Upper lobe of left lung (tissue), 6 donors: ENCODE measurements at regions not wholly inside any gene's neighbourhood (a gene's known extent, or its start where the extent isn't known, plus 50 kb on each side); places are given as distances from the start of the nearest gene placed in this dataset.

ENCODE experiments used
- ATAC-seq, 2 donors: fragments of 200-7000 bp; cut with Tn5 transposase; one replicate each; pipeline ENCODE4 v1.9.1; 2022; ENCODE audit warnings: mild to moderate bottlenecking in 2 of 2, moderate library complexity in 2 of 2; ENCODE audit not compliant: low FRiP score in 2 of 2
- DNase-seq, 2 donors: peaks; one replicate each; pipeline ENCODE4 v3.0.0-alpha.2; 2019 to 2020
- H3K27ac ChIP-seq, 4 donors: fragments of 200-600 bp; sonication (generic); one replicate each; pipeline ENCODE4 v1.5.1; 2016 to 2019
- H3K27me3 ChIP-seq, 4 donors: fragments of 200-600 bp; sonication (generic); one replicate each; pipeline ENCODE4 v1.5.1; 2017 to 2019
- H3K36me3 ChIP-seq, 4 donors: fragments of 200-600 bp; sonication (generic); one replicate each; pipeline ENCODE4 v1.5.1; 2016 to 2019
- H3K4me1 ChIP-seq, 4 donors: fragments of 200-600 bp; sonication (generic); one replicate each; pipeline ENCODE4 v1.5.1; 2018 to 2019
- H3K4me3 ChIP-seq, 4 donors: fragments of 200-600 bp; sonication (generic); one replicate each; pipeline ENCODE4 v1.5.1; 2017 to 2019; ENCODE audit warnings: mild to moderate bottlenecking in 2 of 4, moderate library complexity in 1 of 4
- H3K9me3 ChIP-seq, 4 donors: fragments of 200-600 bp; sonication (generic); one replicate each; pipeline ENCODE4 v1.5.1; 2018 to 2019
- CTCF ChIP-seq, 6 experiments: fragments of 450-650 bp in 4 of 6; fragments of 200-600 bp in 2 of 6; sonication (generic) in 2 of 6; IDR thresholded peaks; one replicate each; pipeline ENCODE4 v1.5.1; 2016 to 2019; ENCODE audit warnings: antibody characterized with exemption in 6 of 6
- EP300 ChIP-seq, 4 donors: sonication (generic); formaldehyde crosslinking; IDR thresholded peaks; one replicate each; pipeline ENCODE4 v1.5.1; 2017; ENCODE audit warnings: antibody characterized with exemption in 4 of 4, control low read depth in 2 of 4
- POLR2A ChIP-seq, 4 donors: fragments of 450-650 bp; IDR thresholded peaks; one replicate each; pipeline ENCODE4 v1.5.1; 2016 to 2017; ENCODE audit warnings: antibody characterized with exemption in 4 of 4, mild to moderate bottlenecking in 2 of 4
- POLR2AphosphoS5 ChIP-seq, 2 donors: sonication (generic); formaldehyde crosslinking; IDR thresholded peaks; one replicate each; pipeline ENCODE4 v1.5.1; 2017; ENCODE audit warnings: antibody characterized with exemption in 2 of 2
- WGBS, 2 donors: methylation state at CpG; one replicate each; pipeline ENCODE4 v1.1.5; 2017 to 2018; 5-methylcytosine and 5-hydroxymethylcytosine counted together
- donor health status: DM: no; HTN: no; CAD: no; lungs with moderate emphysema.
- donor health status: DM: no; HTN: yes; CAD: no; lungs with severe emphysema.

DNA sequence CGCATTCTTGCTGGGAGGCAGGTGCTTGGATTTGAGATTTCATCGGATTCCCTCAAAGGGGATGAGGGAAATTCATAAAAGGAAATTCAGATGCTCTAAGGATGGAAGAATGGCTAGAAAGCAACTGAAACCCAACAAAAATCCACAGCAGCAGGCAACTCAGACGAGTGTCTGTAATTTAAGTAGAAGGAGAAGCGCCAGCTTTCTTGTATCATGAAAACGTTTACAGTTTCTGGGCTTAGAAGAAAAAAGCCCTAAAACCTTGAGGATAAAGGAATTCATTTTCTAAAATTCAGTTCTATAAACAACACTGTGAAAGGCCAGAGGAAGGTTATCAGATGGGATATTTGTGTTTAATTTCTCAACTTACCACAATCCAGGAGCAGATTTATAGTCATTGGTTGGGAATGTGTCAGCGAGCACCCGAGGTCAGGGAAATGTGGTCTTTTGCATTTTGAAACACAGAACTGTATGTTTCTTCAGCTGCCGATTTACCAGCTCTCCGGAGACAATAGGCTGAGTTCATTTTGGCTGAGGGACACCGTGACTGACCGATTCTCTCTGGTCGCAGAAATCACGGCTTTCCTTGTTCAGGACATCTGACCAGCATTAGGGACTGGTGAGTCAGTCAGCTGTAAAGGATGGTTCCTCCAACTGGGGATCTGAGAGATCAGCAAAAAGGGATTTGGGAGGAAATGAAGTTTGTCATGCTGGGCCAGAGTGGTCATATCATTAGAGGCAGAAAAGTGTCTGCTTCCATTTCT, 111.6 kb upstream of the ERRFI1 start:
- DNase-seq (peak in 1 of 2 donors; percentile 36), ATAC-seq (peak; percentile 27 to 76)
- Histone ChIP-seq H3K27ac (peak overlapping the region in 3 of 4 donors; percentile 21 to 49 (median 47)), H3K4me1 (peaks cover 0 to 21% (median 9%) of the 10 kb centered on the region in 4 donors), H3K4me3 (no peak overlapping the region), H3K36me3 (no peaks in the 10 kb centered on the region), H3K27me3 (no peaks in the 10 kb centered on the region), H3K9me3 (no peaks in the 10 kb centered on the region)
- peak; percentile 38 to 53 for TF ChIP-seq POLR2AphosphoS5 (IDR thresholded peaks at IDR 0.05)
- TF ChIP-seq CTCF (IDR thresholded peaks at IDR 0.05): no peak
- TF ChIP-seq POLR2A (IDR thresholded peaks at IDR 0.05): peak in 1 of 4 donors; percentile 52
- TF ChIP-seq EP300 (IDR thresholded peaks at IDR 0.05): no peak
- 59 to 63% methylated on average over 13 of the region's 13 CpGs for WGBS, 2 donors

GRCh38 chr1:8136766-8137165, 110.7 kb upstream of the ERRFI1 start:
- Histone ChIP-seq H3K27ac (no peak overlapping the region), H3K4me1 (peaks cover 0 to 21% (median 9%) of the 10 kb centered on the region in 4 donors), H3K27me3 (no peaks in the 10 kb centered on the region), H3K36me3 (no peaks in the 10 kb centered on the region), H3K9me3 (no peaks in the 10 kb centered on the region), H3K4me3 (no peak overlapping the region)
- WGBS, 2 donors: 82 to 87% methylated on average over 5 of the region's 5 CpGs
- TF ChIP-seq POLR2AphosphoS5 (IDR thresholded peaks at IDR 0.05): no peak
- no peak for DNase-seq
- no peak for ATAC-seq

GRCh38 chr1:8135250-8135649, 109.1 kb upstream of the ERRFI1 start:
- H3K4me1 ChIP-seq: peaks cover 0 to 21% (median 9%) of the 10 kb centered on the region in 4 donors
- ATAC-seq (no peak), DNase-seq (no peak)
- no peaks in the 10 kb centered on the region for H3K27me3 ChIP-seq
- 83 to 88% methylated on average over 7 of the region's 7 CpGs for WGBS, 2 donors
- no peaks in the 10 kb centered on the region for H3K36me3 ChIP-seq
- no peak overlapping the region for H3K27ac ChIP-seq
- TF ChIP-seq POLR2AphosphoS5 (IDR thresholded peaks at IDR 0.05) (no peak), CTCF (IDR thresholded peaks at IDR 0.05) (no peak), EP300 (IDR thresholded peaks at IDR 0.05) (no peak), POLR2A (IDR thresholded peaks at IDR 0.05) (no peak)
- no peak overlapping the region for H3K4me3 ChIP-seq
- no peaks in the 10 kb centered on the region for H3K9me3 ChIP-seq

DNA sequence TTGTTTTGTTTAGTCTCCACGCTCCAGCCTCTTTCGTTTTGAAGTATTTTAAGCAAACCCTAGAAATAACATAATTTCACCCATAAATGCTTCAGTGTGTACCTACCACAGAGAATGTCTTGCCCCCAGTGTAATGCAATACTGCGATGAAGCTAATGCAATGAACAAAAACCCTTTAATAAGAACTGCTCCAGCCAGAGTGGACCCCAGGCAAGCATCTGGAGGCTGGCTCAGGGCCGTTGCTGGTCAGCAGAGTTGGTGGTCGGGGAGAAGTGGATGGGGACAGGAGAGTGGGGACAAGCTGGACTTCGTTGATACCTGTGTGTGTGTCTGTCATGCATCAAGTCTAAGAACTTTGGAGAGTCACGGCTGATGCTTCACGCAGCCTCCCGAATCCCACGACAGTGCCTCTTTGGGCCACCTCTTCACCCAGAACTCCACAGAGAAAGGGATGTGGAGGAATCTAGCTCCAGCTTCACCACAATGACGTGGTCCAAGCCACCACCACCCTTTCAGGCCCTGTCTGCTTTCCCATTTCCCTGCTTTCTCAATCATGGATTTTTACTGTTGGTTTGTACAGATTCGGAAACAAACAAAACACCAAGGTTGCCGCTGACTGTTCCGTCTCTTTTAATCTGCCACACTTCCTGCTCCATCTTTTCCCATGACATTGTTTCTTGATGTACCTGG, 108.6 kb upstream of the ERRFI1 start:
- Histone ChIP-seq H3K36me3 (no peaks in the 10 kb centered on the region), H3K4me1 (peaks cover 0 to 21% (median 9%) of the 10 kb centered on the region in 4 donors), H3K4me3 (no peak overlapping the region), H3K27ac (peak overlapping the region in 2 of 4 donors; percentile 16 to 54), H3K9me3 (no peaks in the 10 kb centered on the region), H3K27me3 (no peaks in the 10 kb centered on the region)
- 84 to 86% methylated on average over 14 of the region's 14 CpGs for WGBS, 2 donors
- peak in 1 of 2 donors; percentile 28 for ATAC-seq
- no peak for DNase-seq
- TF ChIP-seq POLR2A (IDR thresholded peaks at IDR 0.05): no peak
- no peak for TF ChIP-seq EP300 (IDR thresholded peaks at IDR 0.05)
- TF ChIP-seq POLR2AphosphoS5 (IDR thresholded peaks at IDR 0.05): no peak
- TF ChIP-seq CTCF (IDR thresholded peaks at IDR 0.05): no peak

DNA sequence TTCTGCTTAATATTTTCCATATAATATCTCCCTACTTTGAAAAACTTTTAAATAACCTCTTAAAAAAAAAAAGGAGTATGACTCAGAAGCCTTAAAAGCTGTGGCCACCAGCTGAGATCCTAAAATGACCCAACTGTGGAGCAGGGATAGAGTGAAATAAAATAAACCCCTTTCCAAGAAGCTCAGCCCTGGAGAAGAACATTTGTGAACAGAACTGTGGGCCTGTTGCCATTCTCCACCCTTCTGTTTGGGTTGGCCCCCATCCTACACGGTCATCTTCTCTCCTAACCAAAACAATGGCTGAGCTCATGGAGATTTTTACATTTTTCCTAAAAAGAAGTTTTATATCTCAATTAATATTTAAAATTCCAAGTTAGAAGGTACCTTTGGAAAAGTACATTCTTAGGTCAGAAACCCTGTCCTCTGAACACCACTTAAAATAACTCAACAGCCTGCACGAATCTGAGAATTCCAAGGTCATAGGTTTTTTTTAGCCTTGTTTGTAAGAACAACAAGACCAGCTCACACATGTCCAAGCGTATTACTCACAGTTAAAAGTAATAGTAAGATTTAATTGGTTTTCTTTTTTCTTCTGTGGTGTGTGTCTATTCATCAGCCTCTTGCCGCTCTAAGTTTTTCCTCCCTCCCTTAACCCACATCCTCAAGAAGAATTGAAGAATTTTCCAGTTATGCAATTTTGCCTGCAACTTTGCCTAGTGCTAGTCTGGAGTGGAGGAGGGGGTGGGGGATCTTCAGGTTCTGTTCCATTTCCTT, 107.7 kb upstream of the ERRFI1 start:
- no peaks in the 10 kb centered on the region for H3K9me3 ChIP-seq
- H3K27me3 ChIP-seq: no peaks in the 10 kb centered on the region
- H3K4me3 ChIP-seq: no peak overlapping the region
- H3K36me3 ChIP-seq: no peaks in the 10 kb centered on the region
- H3K27ac ChIP-seq: peak overlapping the region; percentile 5 to 54 (median 27)
- peak in 1 of 2 donors; percentile 85 for ATAC-seq
- peaks cover 0 to 21% (median 9%) of the 10 kb centered on the region in 4 donors for H3K4me1 ChIP-seq
- DNase-seq: no peak
- TF ChIP-seq EP300 (IDR thresholded peaks at IDR 0.05): no peak
- TF ChIP-seq CTCF (IDR thresholded peaks at IDR 0.05): no peak
- TF ChIP-seq POLR2AphosphoS5 (IDR thresholded peaks at IDR 0.05): no peak
- no peak for TF ChIP-seq POLR2A (IDR thresholded peaks at IDR 0.05)
- 44% methylated on average over 4 of the region's 4 CpGs for WGBS, 2 donors
